HG03045 (cell line): ENCODE measurements at regions not wholly inside any gene's neighbourhood (a gene's known extent, or its start where the extent isn't known, plus 50 kb on each side); places are given as distances from the start of the nearest gene placed in this dataset.

Experiments used
- ATAC-seq: cut with Tn5 transposase; IDR thresholded peaks from one replicate; pipeline ENCODE4 v1.9.1; 2021; ENCODE audit warnings: mild to moderate bottlenecking, moderate library complexity; ENCODE audit not compliant: unreplicated experiment

DNA sequence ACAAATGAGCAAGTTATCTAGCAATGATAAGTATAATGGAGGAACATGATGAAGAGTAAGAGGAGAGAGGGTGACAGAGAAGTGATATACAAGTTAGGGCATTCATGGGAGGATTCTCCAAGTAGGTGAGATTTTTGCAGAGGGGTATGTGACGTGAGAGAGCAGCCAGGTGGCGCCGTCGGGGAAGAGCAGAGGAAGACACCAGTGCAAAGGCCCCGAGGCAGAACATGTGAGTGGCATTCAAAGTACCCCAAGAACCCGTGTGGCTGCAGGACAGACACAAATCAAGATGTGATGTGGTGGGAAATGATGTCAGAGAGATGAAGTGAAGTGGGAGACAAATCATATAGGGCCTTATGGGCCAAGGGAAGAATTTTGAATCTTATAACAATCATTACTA, 81.8 kb upstream of the GRM7 start:
- no peak for ATAC-seq

DNA sequence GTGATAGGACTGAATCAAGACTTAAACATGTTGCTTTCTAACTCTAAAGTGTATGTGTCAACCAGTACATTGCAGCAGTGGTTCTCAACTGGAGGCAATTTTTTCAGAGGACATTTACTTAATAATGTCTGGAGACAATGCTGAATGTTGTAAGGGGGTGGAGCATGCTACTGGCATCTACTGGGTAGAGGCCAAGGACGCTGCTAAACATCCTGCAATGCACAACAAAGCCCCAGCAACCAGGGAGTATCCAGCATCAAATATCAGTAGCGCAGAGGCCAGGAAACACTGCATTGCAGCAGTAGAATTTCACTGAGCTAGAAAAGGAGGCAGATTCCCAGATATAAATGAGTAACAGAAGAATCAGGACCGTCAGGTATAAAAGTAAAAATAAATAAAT, 79.8 kb upstream of the GRM7 start:
- ATAC-seq = no peak

DNA sequence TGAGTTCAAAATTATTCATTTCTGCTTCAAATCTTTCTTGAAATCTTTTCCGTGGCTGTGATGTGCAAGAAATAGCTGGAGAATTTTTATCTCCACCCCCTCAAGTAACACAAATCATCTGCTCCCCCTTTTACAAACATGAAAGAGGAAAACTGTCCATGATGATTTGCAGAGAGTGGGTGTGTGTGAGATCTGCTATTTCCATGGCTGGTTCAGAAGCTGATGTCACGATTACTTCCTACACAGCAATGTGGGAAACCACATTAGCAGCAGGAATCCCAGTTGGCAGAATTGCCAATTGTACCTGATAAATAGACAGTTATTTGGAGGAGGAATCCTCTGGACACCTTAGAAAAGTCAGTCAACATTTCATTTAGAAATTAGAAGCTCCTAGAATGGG, 75.2 kb upstream of the GRM7 start:
- no peak for ATAC-seq

DNA sequence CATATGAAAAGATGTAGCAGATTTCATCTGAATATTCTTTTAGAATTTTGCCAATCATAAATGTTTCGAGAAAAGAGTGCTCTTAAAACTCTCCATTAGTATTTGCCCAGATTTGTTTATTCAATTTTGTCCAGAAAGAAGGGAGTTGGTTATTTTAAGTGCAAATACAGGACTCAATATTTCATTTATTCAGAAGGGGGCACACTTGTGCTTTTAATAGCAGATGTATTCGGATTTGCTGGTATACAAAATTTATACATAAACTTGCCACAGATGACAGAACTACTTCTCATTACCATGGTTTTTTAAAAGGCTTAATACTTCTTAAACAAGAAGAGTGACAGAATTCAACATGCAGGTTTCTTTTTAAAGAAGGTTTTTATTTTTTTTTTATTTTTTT, 69.8 kb upstream of the GRM7 start:
- no peak for ATAC-seq

DNA sequence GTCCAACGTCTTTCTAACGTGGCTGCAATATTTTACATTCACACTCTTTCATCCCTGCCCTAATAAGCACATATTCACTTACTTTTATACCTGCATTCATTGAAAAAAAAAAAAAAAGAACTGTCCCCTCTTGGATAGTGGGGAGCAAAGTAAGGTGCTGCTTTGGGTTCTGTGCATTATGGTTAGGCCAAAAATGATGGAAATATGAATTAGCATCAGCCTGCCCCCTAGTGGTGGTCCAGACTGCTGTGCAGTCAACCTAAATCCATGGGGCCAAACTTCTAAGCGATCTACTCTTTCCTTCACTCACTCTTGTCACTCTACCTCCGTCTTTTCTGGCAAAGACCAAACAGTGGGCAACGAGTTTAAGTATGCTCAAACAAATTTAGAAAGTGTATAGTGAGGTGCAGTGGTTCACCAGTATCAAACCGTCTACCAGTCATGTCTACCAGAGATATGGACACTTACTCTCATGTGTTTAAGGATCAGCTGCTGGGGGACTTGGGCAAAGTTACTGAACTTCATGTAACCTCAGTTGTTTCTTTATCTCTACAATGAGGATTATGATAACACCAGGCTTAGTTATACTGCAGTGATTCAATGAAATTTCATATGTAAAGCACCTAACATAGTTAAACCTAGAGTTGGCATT, 61.5 kb upstream of the GRM7 start:
- peak; percentile 84 for ATAC-seq

DNA sequence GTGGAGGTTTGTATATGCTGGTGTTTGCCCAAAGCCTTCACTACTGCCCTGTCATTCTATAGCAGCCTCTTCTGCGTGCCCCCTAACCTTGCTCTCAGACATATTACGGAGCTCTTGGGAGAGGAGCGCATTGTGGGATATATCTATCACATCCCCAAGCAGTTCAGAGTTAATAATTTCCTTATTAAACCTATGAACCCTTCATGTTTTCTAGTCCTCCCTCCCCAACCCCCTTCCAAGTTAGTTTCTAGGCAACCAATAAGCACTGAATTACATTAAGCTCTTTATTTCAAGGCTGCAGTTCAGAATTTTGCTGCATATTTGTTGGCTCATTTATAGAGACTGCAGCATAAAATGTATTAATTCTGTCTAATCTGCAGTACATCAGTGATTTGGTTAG, 57.3 kb upstream of the GRM7 start:
- ATAC-seq = no peak

DNA sequence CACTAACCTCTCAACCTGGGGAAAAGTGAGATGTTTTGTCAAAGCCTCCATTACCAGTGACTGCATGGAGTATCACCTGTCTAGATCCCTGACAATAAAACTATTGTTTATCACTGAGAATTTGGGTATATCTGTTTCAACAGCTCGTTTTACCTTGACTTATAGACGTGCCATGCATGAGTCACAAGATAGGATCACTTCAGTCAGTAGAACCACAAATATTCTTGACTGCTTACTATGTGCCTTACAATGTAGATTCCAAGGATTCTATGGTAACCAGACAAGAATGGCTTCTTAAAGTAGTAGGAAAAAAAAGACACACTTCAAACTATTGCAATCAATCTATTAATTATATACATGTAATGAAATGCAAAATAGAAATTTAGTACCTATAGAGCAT, 55.7 kb upstream of the GRM7 start:
- no peak for ATAC-seq

DNA sequence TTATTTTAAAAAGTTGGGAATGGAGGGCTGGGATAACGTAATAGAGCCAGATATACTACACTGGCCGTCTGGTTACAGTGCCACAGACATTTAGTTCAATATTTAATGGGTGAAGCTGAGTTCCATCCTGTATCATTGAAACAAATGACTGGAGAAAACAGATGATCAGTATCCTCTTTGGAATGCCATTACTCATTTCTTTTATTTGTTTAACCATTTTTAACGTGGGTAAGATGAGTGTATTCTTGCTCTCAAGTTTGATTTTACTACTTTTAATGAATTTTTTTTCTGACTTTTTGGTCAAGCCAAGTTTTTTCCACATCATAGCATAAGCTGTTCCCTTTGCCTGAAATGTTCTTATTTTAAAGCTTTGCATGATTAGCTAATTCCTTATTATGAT, 53.9 kb upstream of the GRM7 start:
- no peak for ATAC-seq

DNA sequence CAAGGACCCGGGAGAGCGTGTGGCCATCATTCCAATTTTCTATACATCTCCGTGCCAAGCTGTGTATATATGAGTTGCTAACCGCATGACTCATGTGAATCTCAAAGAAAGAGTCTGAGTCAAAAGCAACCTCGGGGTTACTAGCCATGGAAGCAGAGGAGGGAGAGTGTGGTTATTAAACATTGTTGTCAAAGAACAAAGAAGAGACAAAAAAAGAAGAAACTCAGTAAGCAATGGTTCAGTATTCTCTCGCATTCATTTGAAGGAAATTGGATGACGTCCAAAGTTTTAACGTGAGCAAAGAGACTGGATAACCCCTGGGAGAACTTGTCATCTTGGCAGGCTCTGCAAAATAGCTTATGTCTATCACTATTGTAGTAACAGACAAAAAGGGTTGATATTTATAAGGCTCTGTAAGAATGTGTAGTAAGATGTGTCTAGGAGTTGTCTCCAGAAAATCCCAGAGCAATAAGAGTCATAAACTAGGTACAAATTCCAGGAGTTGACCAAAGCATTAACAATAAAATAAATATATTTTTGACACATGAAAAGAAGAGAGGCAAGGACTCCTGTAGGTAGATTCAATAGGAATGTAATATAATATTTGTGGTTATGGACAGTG, 52.8 kb upstream of the GRM7 start:
- ATAC-seq = no peak

DNA sequence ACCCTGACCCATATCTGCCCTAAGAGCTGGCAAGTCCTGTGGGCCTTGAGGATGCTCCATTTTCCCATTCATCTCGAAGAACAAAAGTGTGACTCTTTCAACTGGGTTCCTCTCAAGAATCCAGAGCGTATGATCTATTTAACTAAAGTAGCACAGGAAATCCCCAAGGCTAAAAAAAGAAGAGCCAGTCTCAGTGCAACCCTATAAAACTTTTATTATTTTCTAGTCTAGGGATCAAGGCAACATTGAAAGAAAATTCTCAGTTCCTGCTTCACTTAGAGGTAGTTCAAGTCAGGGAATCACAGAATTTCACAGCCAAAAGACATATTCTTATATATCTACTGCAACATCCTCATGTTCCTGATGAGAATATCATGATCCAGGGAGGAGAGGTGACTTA, 51.6 kb upstream of the GRM7 start:
- ATAC-seq = no peak
